ENCODE measurements at regions not wholly inside any gene's neighbourhood (a gene's known extent, or its start where the extent isn't known, plus 50 kb on each side); places are given as distances from the start of the nearest gene placed in this dataset.

GRCh38 chr22:47600281-47600680 lies 837.8 kb downstream of the TBC1D22A start:
- BruUV-seq (replicated peaks) = no TSS peak
- Histone ChIP-seq H3K9me3 (ENCODE audit: control insufficient read depth, insufficient read depth, low read depth, low read length) (no peaks in the 10 kb centered on the region), H3K36me3 (ENCODE audit: control insufficient read depth, insufficient read depth, low read length) (no peaks in the 10 kb centered on the region), H3K4me1 (ENCODE audit: control insufficient read depth, insufficient read depth, low read length) (no peaks in the 10 kb centered on the region), H3K27ac (ENCODE audit: low read length) (no peak overlapping the region), H3K27me3 (ENCODE audit: control insufficient read depth, insufficient read depth, low read length) (no peaks in the 10 kb centered on the region), H3K4me3 (ENCODE audit: low read depth in 2 of 2, low read length in 2 of 2) (no peak overlapping the region)
- intact Hi-C loops (cut with micrococcal nuclease; ENCODE audit: unreplicated experiment) (no loop called here), in situ Hi-C loops (cut with HindIII; ENCODE audit: low pct_unique_long_range_greater_than_20kb, low sequenced_read_pairs) (no loop called here)
- TF ChIP-seq CTCF (IDR thresholded peaks at IDR 0.05) = no peak
- TF ChIP-seq REST (IDR thresholded peaks at IDR 0.05; ENCODE audit: insufficient read depth in 1 of 2, low read depth in 2 of 2, low read length in 1 of 2) = no peak
- TF ChIP-seq POLR2AphosphoS5 (IDR thresholded peaks at IDR 0.05; ENCODE audit: low read depth, low read length) = no peak
- no peak for TF ChIP-seq SIN3A (IDR thresholded peaks at IDR 0.05; ENCODE audit: borderline replicate concordance, insufficient read depth, low read depth, low read length)
- TF ChIP-seq TCF7L2 (IDR thresholded peaks at IDR 0.05; ENCODE audit: low read depth, low read length) = no peak
- ChIA-PET POLR2A (no interaction called here), CTCF (no interaction called here)
- no peak for ATAC-seq
- no peak for DNase-seq (ENCODE audit: low read depth, low spot score)

GRCh38 chr22:47599753-47600152 lies 837.3 kb downstream of the TBC1D22A start:
- Histone ChIP-seq H3K9me3 (ENCODE audit: control insufficient read depth, insufficient read depth, low read depth, low read length) (no peaks in the 10 kb centered on the region), H3K27ac (ENCODE audit: low read length) (no peak overlapping the region), H3K36me3 (ENCODE audit: control insufficient read depth, insufficient read depth, low read length) (no peaks in the 10 kb centered on the region), H3K4me1 (ENCODE audit: control insufficient read depth, insufficient read depth, low read length) (no peaks in the 10 kb centered on the region), H3K4me3 (ENCODE audit: low read depth in 2 of 2, low read length in 2 of 2) (no peak overlapping the region), H3K27me3 (ENCODE audit: control insufficient read depth, insufficient read depth, low read length) (no peaks in the 10 kb centered on the region)
- DNase-seq (ENCODE audit: low read depth, low spot score) (no peak), ATAC-seq (no peak)
- TF ChIP-seq CTCF (IDR thresholded peaks at IDR 0.05) = no peak
- TF ChIP-seq SIN3A (IDR thresholded peaks at IDR 0.05; ENCODE audit: borderline replicate concordance, insufficient read depth, low read depth, low read length) = no peak
- no peak for TF ChIP-seq POLR2AphosphoS5 (IDR thresholded peaks at IDR 0.05; ENCODE audit: low read depth, low read length)
- TF ChIP-seq TCF7L2 (IDR thresholded peaks at IDR 0.05; ENCODE audit: low read depth, low read length) = no peak
- no peak for TF ChIP-seq REST (IDR thresholded peaks at IDR 0.05; ENCODE audit: insufficient read depth in 1 of 2, low read depth in 2 of 2, low read length in 1 of 2)
- in situ Hi-C loops (cut with HindIII; ENCODE audit: low pct_unique_long_range_greater_than_20kb, low sequenced_read_pairs) = no loop called here
- no TSS peak for BruUV-seq (replicated peaks)
- POLR2A ChIA-PET = no interaction called here
- CTCF ChIA-PET = no interaction called here
- intact Hi-C loops (cut with micrococcal nuclease; ENCODE audit: unreplicated experiment) = no loop called here

Data from Panc1 (cell line).